Thymus (tissue), 11 donors: ENCODE measurements at regions not wholly inside any gene's neighbourhood (a gene's known extent, or its start where the extent isn't known, plus 50 kb on each side); places are given as distances from the start of the nearest gene placed in this dataset.

ENCODE experiments used
- DNase-seq, 9 donors: peaks; one replicate each; pipeline ENCODE4 v3.0.0-alpha.2; 2013; ENCODE audit warnings: low spot score in 9 of 9, low read depth in 6 of 9, missing footprints in 1 of 9
- H3K27ac ChIP-seq, 2 donors: one replicate each; pipeline ENCODE4 v1.5.1; 2013; ENCODE audit warnings: control low read depth in 1 of 2, low read depth in 1 of 2, low read length in 1 of 2, mild to moderate bottlenecking in 1 of 2, moderate library complexity in 1 of 2
- H3K27me3 ChIP-seq, 2 donors: one replicate each; pipeline ENCODE4 v1.5.1; 2013; ENCODE audit warnings: low read length in 1 of 2; ENCODE audit not compliant: control insufficient read depth in 2 of 2, insufficient read depth in 1 of 2
- H3K36me3 ChIP-seq, 2 donors: one replicate each; pipeline ENCODE4 v1.5.1; 2013; ENCODE audit warnings: low read length in 1 of 2, mild to moderate bottlenecking in 1 of 2, moderate library complexity in 1 of 2; ENCODE audit not compliant: control insufficient read depth in 2 of 2, insufficient read depth in 2 of 2
- H3K4me1 ChIP-seq, 2 donors: one replicate each; pipeline ENCODE4 v1.5.1; 2013; ENCODE audit warnings: low read length in 2 of 2; ENCODE audit not compliant: control insufficient read depth in 2 of 2, insufficient read depth in 2 of 2
- H3K4me3 ChIP-seq, 2 donors: one replicate each; pipeline ENCODE4 v1.5.1; 2013; ENCODE audit warnings: low read length in 2 of 2, control low read depth in 1 of 2, mild to moderate bottlenecking in 1 of 2
- H3K9me3 ChIP-seq, 2 donors: one replicate each; pipeline ENCODE4 v1.5.1; 2013; ENCODE audit warnings: low read length in 1 of 2, mild to moderate bottlenecking in 1 of 2; ENCODE audit not compliant: control insufficient read depth in 2 of 2, insufficient read depth in 1 of 2
- WGBS: extraction: QIAGEN DNeasy Blood & Tissue Kit; methylation state at CpG from one replicate; pipeline ENCODE4 v1.1.7; 2013; 5-methylcytosine and 5-hydroxymethylcytosine counted together
- donor health status: healthy.

- Histone ChIP-seq H3K27me3 (no peaks in the 10 kb centered on the region), H3K9me3 (no peaks in the 10 kb centered on the region), H3K27ac (no peak overlapping the region), H3K4me3 (no peak overlapping the region), H3K36me3 (no peaks in the 10 kb centered on the region), H3K4me1 (no peaks in the 10 kb centered on the region)
- no peak for DNase-seq
- WGBS, result 86% methylated on average over 8 of the region's 8 CpGs
Measured at GRCh38 chr11:70654016-70654415, 255.7 kb downstream of the CTTN start.

- WGBS, result 86% methylated on average over 8 of the region's 8 CpGs
- Histone ChIP-seq H3K9me3 (no peaks in the 10 kb centered on the region), H3K4me3 (no peak overlapping the region), H3K27me3 (peaks cover 4 to 13% of the 10 kb centered on the region in 2 donors), H3K27ac (no peak overlapping the region), H3K4me1 (no peaks in the 10 kb centered on the region), H3K36me3 (no peaks in the 10 kb centered on the region)
- DNase-seq, result no peak
Measured at GRCh38 chr11:70655816-70656215, 257.5 kb downstream of the CTTN start.

GRCh38 chr11:70656252-70656651 is 257.9 kb downstream of the CTTN start:
- Histone ChIP-seq H3K27ac (no peak overlapping the region), H3K36me3 (no peaks in the 10 kb centered on the region), H3K27me3 (peaks cover 7 to 17% of the 10 kb centered on the region in 2 donors), H3K9me3 (no peaks in the 10 kb centered on the region), H3K4me1 (no peaks in the 10 kb centered on the region), H3K4me3 (no peak overlapping the region)
- DNase-seq, result no peak
- WGBS, result 54% methylated on average over 10 of the region's 10 CpGs

GRCh38 chr11:70660059-70660888 is 261.9 kb downstream of the CTTN start:
- 90% methylated on average over 14 of the region's 14 CpGs for WGBS
- no peak overlapping the region for H3K4me3 ChIP-seq
- no peaks in the 10 kb centered on the region for H3K4me1 ChIP-seq
- no peak overlapping the region for H3K27ac ChIP-seq
- peaks cover 1 to 5% of the 10 kb centered on the region in 2 donors for H3K9me3 ChIP-seq
- peaks cover 20 to 50% of the 10 kb centered on the region in 2 donors for H3K27me3 ChIP-seq
- DNase-seq, result no peak
- no peaks in the 10 kb centered on the region for H3K36me3 ChIP-seq

- no peaks in the 10 kb centered on the region for H3K36me3 ChIP-seq
- no peaks in the 10 kb centered on the region for H3K4me1 ChIP-seq
- DNase-seq, result no peak
- peaks cover 20 to 50% of the 10 kb centered on the region in 2 donors for H3K27me3 ChIP-seq
- no peak overlapping the region for H3K4me3 ChIP-seq
- no peak overlapping the region for H3K27ac ChIP-seq
- WGBS, result 90% methylated on average over 11 of the region's 11 CpGs
- H3K9me3 ChIP-seq, result peaks cover 1 to 5% of the 10 kb centered on the region in 2 donors
Measured at GRCh38 chr11:70660889-70661197, 262.5 kb downstream of the CTTN start.

GRCh38 chr11:70661761-70662501 is 263.6 kb downstream of the CTTN start:
- H3K4me1 ChIP-seq, result no peaks in the 10 kb centered on the region
- H3K9me3 ChIP-seq, result peaks cover 1 to 5% of the 10 kb centered on the region in 2 donors
- H3K4me3 ChIP-seq, result no peak overlapping the region
- no peak for DNase-seq
- peaks cover 20 to 50% of the 10 kb centered on the region in 2 donors for H3K27me3 ChIP-seq
- H3K36me3 ChIP-seq, result no peaks in the 10 kb centered on the region
- no peak overlapping the region for H3K27ac ChIP-seq
- WGBS, result 3% methylated on average over 54 of the region's 54 CpGs

- Histone ChIP-seq H3K4me1 (no peaks in the 10 kb centered on the region), H3K27ac (no peak overlapping the region), H3K36me3 (no peaks in the 10 kb centered on the region), H3K27me3 (peaks cover 20 to 50% of the 10 kb centered on the region in 2 donors), H3K4me3 (no peak overlapping the region), H3K9me3 (peaks cover 1 to 5% of the 10 kb centered on the region in 2 donors)
- WGBS, result 14% methylated on average over 15 of the region's 15 CpGs
- DNase-seq, result no peak
Measured at GRCh38 chr11:70662691-70663098, 264.4 kb downstream of the CTTN start.

GRCh38 chr11:70663815-70664214 is 265.5 kb downstream of the CTTN start:
- Histone ChIP-seq H3K27ac (no peak overlapping the region), H3K9me3 (peaks cover 1 to 5% of the 10 kb centered on the region in 2 donors), H3K4me3 (no peak overlapping the region), H3K27me3 (peaks cover 20 to 50% of the 10 kb centered on the region in 2 donors), H3K4me1 (no peaks in the 10 kb centered on the region), H3K36me3 (no peaks in the 10 kb centered on the region)
- DNase-seq, result no peak
- WGBS, result 83% methylated on average over 5 of the region's 5 CpGs

GRCh38 chr11:70666311-70666710 is 268.0 kb downstream of the CTTN start:
- Histone ChIP-seq H3K27ac (no peak overlapping the region), H3K27me3 (peaks cover 12 to 39% of the 10 kb centered on the region in 2 donors), H3K9me3 (peaks cover 1 to 5% of the 10 kb centered on the region in 2 donors), H3K4me1 (no peaks in the 10 kb centered on the region), H3K4me3 (no peak overlapping the region), H3K36me3 (no peaks in the 10 kb centered on the region)
- no peak for DNase-seq
- WGBS, result 84% methylated on average over 8 of the region's 8 CpGs
